ENCODE measurements at regions not wholly inside any gene's neighbourhood (a gene's known extent, or its start where the extent isn't known, plus 50 kb on each side); places are given as distances from the start of the nearest gene placed in this dataset.

DNA sequence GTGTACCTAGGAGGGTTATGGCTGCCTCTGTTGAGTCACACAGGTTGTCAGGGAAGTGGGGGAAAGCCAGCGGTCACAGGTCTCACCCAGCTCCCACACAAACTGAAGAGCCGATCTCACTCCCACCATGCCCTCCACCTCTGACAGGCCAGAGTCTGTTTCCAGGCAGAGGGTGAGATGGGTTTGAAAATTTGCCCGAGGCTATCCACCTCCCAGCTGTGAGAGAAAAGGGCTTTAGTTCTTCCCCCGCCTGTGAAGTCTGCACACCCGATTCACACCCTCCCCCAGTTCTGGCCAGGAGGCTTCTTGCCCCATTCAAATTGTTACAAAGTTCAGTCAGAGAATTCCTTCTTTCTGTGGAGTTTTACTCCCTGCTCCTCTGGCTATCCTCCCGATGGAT, 446.9 kb downstream of the EDEM1 start:
- TF ChIP-seq CTCF (IDR thresholded peaks at IDR 0.05; ENCODE audit: insufficient read depth, low read depth, low read length), result no peak
- TF ChIP-seq EZH2 (IDR thresholded peaks at IDR 0.05; ENCODE audit: insufficient read depth, low read length), result no peak
